A673 (cell line): ENCODE measurements at regions not wholly inside any gene's neighbourhood (a gene's known extent, or its start where the extent isn't known, plus 50 kb on each side); places are given as distances from the start of the nearest gene placed in this dataset.

Source experiments
- BruUV-seq: library from RNA; stranded (reverse); fragments of 400-500 nt; replicated peaks from 2 replicates; lab custom pipeline; 2021; lab: Mats Ljungman, UMichigan
- CTCF ChIA-PET: fragments of 300-600 bp; sonication (Branson Sonifier 250); formaldehyde crosslinking; loops from one replicate; lab custom pipeline; 2022; ENCODE audit warnings: antibody characterized with exemption; lab: Charles Lee
- POLR2A ChIA-PET: fragments of 300-600 bp; sonication (Branson Sonifier 250); formaldehyde crosslinking; loops from one replicate; lab custom pipeline; 2022; ENCODE audit warnings: antibody characterized with exemption; ENCODE audit not compliant: low non-redundant PET; lab: Charles Lee
- DNase-seq: peaks from one replicate; pipeline ENCODE4 v3.0.0-alpha.2; 2015; ENCODE audit warnings: low spot score
- H3K27ac ChIP-seq: fragments of 200-600 bp; sonication (generic); 2 replicates; pipeline ENCODE4 v1.5.1; 2016; ENCODE audit warnings: mixed run types, low read depth, mild to moderate bottlenecking, mixed read lengths, antibody characterized with exemption, low read length; ENCODE audit not compliant: poor library complexity, severe bottlenecking
- H3K27me3 ChIP-seq: fragments of 200-600 bp; sonication (generic); replicated peaks from 2 replicates; pipeline ENCODE4 v1.6.1; 2017; ENCODE audit warnings: mixed run types, low read depth, mild to moderate bottlenecking, mixed read lengths, antibody characterized with exemption, low read length; ENCODE audit not compliant: insufficient read depth, poor library complexity
- H3K36me3 ChIP-seq: fragments of 200-600 bp; sonication (generic); 2 replicates; pipeline ENCODE4 v1.6.1; 2016; ENCODE audit warnings: mixed run types, mild to moderate bottlenecking, mixed read lengths, antibody characterized with exemption, low read length; ENCODE audit not compliant: insufficient read depth, poor library complexity, severe bottlenecking
- H3K4me1 ChIP-seq: fragments of 200-600 bp; sonication (generic); 2 replicates; pipeline ENCODE4 v1.6.1; 2017; ENCODE audit warnings: mixed run types, mild to moderate bottlenecking, mixed read lengths, antibody characterized with exemption, low read length; ENCODE audit not compliant: insufficient read depth, poor library complexity, severe bottlenecking
- H3K4me3 ChIP-seq: fragments of 200-600 bp; sonication (generic); 2 replicates; pipeline ENCODE4 v1.5.1; 2016; ENCODE audit warnings: low read depth, mixed run types, mild to moderate bottlenecking, mixed read lengths, low read length; ENCODE audit not compliant: poor library complexity, severe bottlenecking
- H3K9me3 ChIP-seq: fragments of 200-600 bp; sonication (generic); 2 replicates; pipeline ENCODE4 v1.6.1; 2016; ENCODE audit warnings: mixed run types, low read depth, mild to moderate bottlenecking, mixed read lengths, antibody characterized with exemption, low read length; ENCODE audit not compliant: poor library complexity, severe bottlenecking
- CTCF ChIP-seq: fragments of 300-800, 200-600 bp; sonication (generic); conservative IDR thresholded peaks from 2 replicates; pipeline ENCODE4 v1.5.1; 2017; ENCODE audit warnings: low read depth, mild to moderate bottlenecking, antibody characterized with exemption, low read length, moderate library complexity, mixed read lengths
- EZH2 ChIP-seq: fragments of 200-600 bp; sonication (generic); IDR thresholded peaks from 2 replicates; pipeline ENCODE4 v1.6.1; 2017; ENCODE audit warnings: borderline replicate concordance, low read depth, mild to moderate bottlenecking, mixed read lengths, antibody characterized with exemption, low read length; ENCODE audit not compliant: poor library complexity, severe bottlenecking
- intact Hi-C: fragments of 100-400 bp; cut with micrococcal nuclease; formaldehyde crosslinking; loops from one replicate; pipeline ENCODE4 v1.10.0; 2022; ENCODE audit not compliant: unreplicated experiment

GRCh38 chr11:109936661-109937180, 156.5 kb upstream of the ZC3H12C start:
- BruUV-seq = no TSS peak
- POLR2A ChIA-PET = no interaction called here
- TF ChIP-seq CTCF = no peak
- TF ChIP-seq EZH2 = no peak
- H3K4me1 ChIP-seq = peaks cover 3% of the 10 kb centered on the region
- H3K4me3 ChIP-seq = no peak overlapping the region
- no peaks in the 10 kb centered on the region for H3K36me3 ChIP-seq
- no peaks in the 10 kb centered on the region for H3K27me3 ChIP-seq
- no peak for DNase-seq
- no peaks in the 10 kb centered on the region for H3K9me3 ChIP-seq
- intact Hi-C loops = loop anchor here (10.0 kb wide), 1 partner anchor 232 kb away; no protein-coding TSS in a partner anchor
- no peak overlapping the region for H3K27ac ChIP-seq
- CTCF ChIA-PET = no interaction called here

- TF ChIP-seq CTCF (no peak), EZH2 (no peak)
- no peaks in the 10 kb centered on the region for H3K27me3 ChIP-seq
- H3K4me3 ChIP-seq = no peak overlapping the region
- POLR2A ChIA-PET = no interaction called here
- no peaks in the 10 kb centered on the region for H3K9me3 ChIP-seq
- intact Hi-C loops = loop anchor here (10.0 kb wide), 1 partner anchor 233 kb away; no protein-coding TSS in a partner anchor
- H3K36me3 ChIP-seq = no peaks in the 10 kb centered on the region
- BruUV-seq = no TSS peak
- H3K4me1 ChIP-seq = peaks cover 7% of the 10 kb centered on the region
- H3K27ac ChIP-seq = no peak overlapping the region
- CTCF ChIA-PET = no interaction called here
- DNase-seq = no peak
Measured at GRCh38 chr11:109937968-109938367, 155.2 kb upstream of the ZC3H12C start.

GRCh38 chr11:109939166-109939810, 153.9 kb upstream of the ZC3H12C start:
- Histone ChIP-seq H3K4me3 (no peak overlapping the region), H3K27me3 (no peaks in the 10 kb centered on the region), H3K4me1 (peaks cover 7% of the 10 kb centered on the region), H3K27ac (no peak overlapping the region), H3K9me3 (no peaks in the 10 kb centered on the region), H3K36me3 (no peaks in the 10 kb centered on the region)
- ChIA-PET CTCF (interaction anchor here (0.5 to 1.3 kb wide), 11 partner anchors 10 to 1241 kb away, joined by 3 to 14 read pairs (median 4); no protein-coding TSS in a partner anchor), POLR2A (interaction anchor here (0.6 kb wide), 1 partner anchor 88 kb away, joined by 3 read pairs; no protein-coding TSS in a partner anchor)
- intact Hi-C loops = loop anchor here (1.0 to 10.0 kb wide), 2 partner anchors 86 to 234 kb away; no protein-coding TSS in a partner anchor
- TF ChIP-seq EZH2 = no peak
- TF ChIP-seq CTCF = peak; percentile 90
- DNase-seq = peak; percentile 91
- no TSS peak for BruUV-seq
